ENCODE measurements at regions not wholly inside any gene's neighbourhood (a gene's known extent, or its start where the extent isn't known, plus 50 kb on each side); places are given as distances from the start of the nearest gene placed in this dataset.

DNA sequence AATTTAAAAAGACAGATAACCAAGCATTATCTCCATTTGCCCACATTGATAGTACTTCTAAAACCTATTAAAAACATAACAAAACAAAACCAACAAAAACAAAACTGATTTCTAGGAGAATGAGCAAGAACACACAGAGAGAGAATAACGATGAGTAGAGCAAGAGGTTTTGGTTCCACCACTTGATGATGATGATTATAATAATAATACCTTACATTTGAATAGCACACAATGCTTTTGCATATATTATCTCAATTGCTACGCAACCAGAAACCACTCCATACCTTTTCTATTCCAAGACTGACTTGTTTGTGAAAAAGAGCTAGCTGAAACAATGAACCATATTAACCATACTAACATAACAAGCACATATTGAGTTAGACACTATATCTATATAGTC, 1090.9 kb downstream of the SH3BGRL start:
- Histone ChIP-seq H3K27ac (no peak overlapping the region), H3K4me1 (no peaks in the 10 kb centered on the region), H3K9ac (no peak overlapping the region), H3K9me3 (no peaks in the 10 kb centered on the region), H3K4me3 (no peak overlapping the region), H3K27me3 (peaks cover 20% of the 10 kb centered on the region; the same call in 1 of the 2 replicates), H4K20me1 (no peaks in the 10 kb centered on the region), H3K4me2 (no peak overlapping the region), H3K36me3 (no peaks in the 10 kb centered on the region)
- no peak for TF ChIP-seq Cebpa-rat (IDR thresholded peaks at IDR 0.05)

- Histone ChIP-seq H3K9ac (no peak overlapping the region), H3K27ac (no peak overlapping the region), H3K27me3 (peaks cover 61% of the 10 kb centered on the region), H4K20me1 (no peaks in the 10 kb centered on the region; the same call in 1 of the 2 replicates), H3K9me3 (no peaks in the 10 kb centered on the region), H3K4me1 (no peaks in the 10 kb centered on the region), H3K4me3 (no peak overlapping the region), H3K36me3 (no peaks in the 10 kb centered on the region), H3K4me2 (no peak overlapping the region)
- TF ChIP-seq Cebpa-rat (IDR thresholded peaks at IDR 0.05) = no peak
Observed at GRCh38 chrX:82320569-82320968, 1118.7 kb downstream of the SH3BGRL start.

- no peak for TF ChIP-seq Cebpa-rat (IDR thresholded peaks at IDR 0.05)
- no peak overlapping the region for H3K27ac ChIP-seq
- no peaks in the 10 kb centered on the region for H3K9me3 ChIP-seq
- H3K36me3 ChIP-seq = no peaks in the 10 kb centered on the region
- no peak overlapping the region for H3K4me2 ChIP-seq
- H3K4me1 ChIP-seq = no peaks in the 10 kb centered on the region
- H3K9ac ChIP-seq = no peak overlapping the region
- no peaks in the 10 kb centered on the region for H4K20me1 ChIP-seq
- H3K4me3 ChIP-seq = no peak overlapping the region
- peaks cover 75% of the 10 kb centered on the region for H3K27me3 ChIP-seq
Observed at GRCh38 chrX:82333575-82333974, 1131.7 kb downstream of the SH3BGRL start.

GRCh38 chrX:82335772-82336171, 1133.9 kb downstream of the SH3BGRL start:
- H3K9me3 ChIP-seq = no peaks in the 10 kb centered on the region
- no peaks in the 10 kb centered on the region for H3K4me1 ChIP-seq
- H3K4me2 ChIP-seq = no peak overlapping the region
- H3K9ac ChIP-seq = no peak overlapping the region
- H3K27ac ChIP-seq = no peak overlapping the region
- no peak for TF ChIP-seq Cebpa-rat (IDR thresholded peaks at IDR 0.05)
- no peak overlapping the region for H3K4me3 ChIP-seq
- H3K36me3 ChIP-seq = no peaks in the 10 kb centered on the region
- peaks cover 67% of the 10 kb centered on the region for H3K27me3 ChIP-seq
- H4K20me1 ChIP-seq = no peaks in the 10 kb centered on the region

DNA sequence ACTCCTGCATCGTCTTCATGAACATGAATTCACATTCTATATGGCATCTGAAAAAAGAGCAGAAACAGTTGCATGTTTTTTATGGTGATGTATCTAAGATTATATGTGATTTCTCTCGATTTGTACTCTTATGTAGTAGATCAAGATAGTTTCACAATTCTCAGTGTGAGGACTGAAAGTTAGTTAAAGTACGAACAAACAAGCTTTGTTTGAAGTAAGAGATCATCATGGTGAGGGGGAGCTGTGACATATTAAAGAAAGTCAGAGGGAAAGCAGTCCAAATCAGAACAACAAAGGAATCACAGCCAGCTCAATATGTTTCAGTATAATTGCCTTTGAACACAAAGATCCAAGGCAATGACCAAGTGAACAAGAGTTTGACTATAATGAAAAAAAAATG, 1140.6 kb downstream of the SH3BGRL start:
- Histone ChIP-seq H4K20me1 (no peaks in the 10 kb centered on the region), H3K9me3 (0 out of 2 replicates have a peak, but pooled peaks cover under 1% of the 10 kb centered on the region), H3K36me3 (no peaks in the 10 kb centered on the region), H3K4me1 (no peaks in the 10 kb centered on the region), H3K9ac (no peak overlapping the region), H3K4me2 (no peak overlapping the region), H3K27ac (no peak overlapping the region), H3K27me3 (peaks cover 69% of the 10 kb centered on the region), H3K4me3 (no peak overlapping the region)
- TF ChIP-seq Cebpa-rat (IDR thresholded peaks at IDR 0.05) = no peak

GRCh38 chrX:82362550-82362949, 1145.5 kb upstream of the POU3F4 start:
- H3K9ac ChIP-seq = no peak overlapping the region
- no peaks in the 10 kb centered on the region for H3K36me3 ChIP-seq
- no peak for TF ChIP-seq Cebpa-rat (IDR thresholded peaks at IDR 0.05)

DNA sequence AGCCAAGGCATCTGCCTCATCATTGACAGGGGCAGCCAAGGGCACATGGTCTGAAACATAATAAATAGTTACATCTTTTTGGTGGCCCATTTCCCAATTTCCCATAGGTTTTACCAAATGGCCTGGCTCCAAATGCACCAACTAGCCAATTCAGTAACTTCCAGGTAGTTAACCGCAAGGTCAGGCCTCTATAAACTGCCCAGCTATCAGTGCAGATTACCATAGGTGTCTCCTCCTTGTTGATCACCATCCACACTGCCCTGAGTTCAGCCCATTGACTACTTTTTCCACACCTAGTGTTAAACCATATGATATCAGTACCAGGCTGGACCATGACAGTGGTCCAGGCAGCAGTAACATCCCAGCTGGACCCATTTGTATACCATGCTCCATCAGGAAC, 1145.1 kb upstream of the POU3F4 start:
- no peak overlapping the region for H3K27ac ChIP-seq
- TF ChIP-seq Cebpa-rat (IDR thresholded peaks at IDR 0.05) = no peak
- no peaks in the 10 kb centered on the region for H3K4me1 ChIP-seq
- no peak overlapping the region for H3K4me2 ChIP-seq
- H3K9me3 ChIP-seq = no peaks in the 10 kb centered on the region
- no peak overlapping the region for H3K4me3 ChIP-seq
- no peaks in the 10 kb centered on the region for H4K20me1 ChIP-seq
- no peak overlapping the region for H3K9ac ChIP-seq
- no peaks in the 10 kb centered on the region for H3K36me3 ChIP-seq
- H3K27me3 ChIP-seq = peaks cover 60% of the 10 kb centered on the region

More at GRCh38 chrX:82362550-82362949, 1145.5 kb upstream of the POU3F4 start:
- peaks cover 55% of the 10 kb centered on the region for H3K27me3 ChIP-seq
- H3K4me1 ChIP-seq = no peaks in the 10 kb centered on the region
- no peak overlapping the region for H3K4me3 ChIP-seq
- no peak overlapping the region for H3K4me2 ChIP-seq
- H3K9me3 ChIP-seq = no peaks in the 10 kb centered on the region
- H4K20me1 ChIP-seq = no peaks in the 10 kb centered on the region
- no peak overlapping the region for H3K27ac ChIP-seq

DNA sequence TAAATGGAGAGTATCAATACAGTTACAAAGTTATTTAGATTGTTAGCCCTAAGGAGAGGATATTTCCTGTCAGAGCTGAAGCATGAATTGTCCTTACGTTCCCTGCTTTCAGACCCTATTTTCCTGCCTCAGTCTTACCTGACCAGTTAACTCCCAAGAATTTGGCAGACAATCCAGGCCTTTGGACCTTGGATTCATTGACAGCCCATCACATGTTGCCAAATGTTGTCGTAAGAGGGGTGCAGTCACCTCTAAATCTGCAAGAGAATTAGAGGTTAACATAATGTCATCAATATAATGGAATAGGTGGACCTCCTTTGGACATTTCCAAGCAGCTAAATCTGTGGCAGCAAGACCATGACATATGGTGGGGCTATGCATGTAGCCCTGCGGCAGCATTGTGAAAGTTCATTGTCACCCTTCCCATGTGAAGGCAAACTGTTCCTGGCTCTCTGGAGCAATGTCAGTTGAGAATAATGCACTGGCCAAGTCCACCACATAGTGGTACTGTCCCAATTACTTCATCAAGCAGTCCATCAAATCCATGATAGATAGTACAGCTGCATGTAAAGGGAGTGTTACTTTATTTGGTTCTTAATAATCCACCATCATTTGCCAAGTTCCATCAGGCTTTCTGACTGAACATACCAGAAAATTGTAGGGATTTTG, 1137.0 kb upstream of the POU3F4 start:
- no peak for TF ChIP-seq Cebpa-rat (IDR thresholded peaks at IDR 0.05)
- Histone ChIP-seq H3K4me1 (no peaks in the 10 kb centered on the region), H3K4me2 (no peak overlapping the region), H3K9me3 (no peaks in the 10 kb centered on the region), H3K27me3 (peaks cover 52% of the 10 kb centered on the region), H3K27ac (no peak overlapping the region), H3K4me3 (no peak overlapping the region), H3K9ac (no peak overlapping the region), H3K36me3 (no peaks in the 10 kb centered on the region), H4K20me1 (no peaks in the 10 kb centered on the region)

GRCh38 chrX:82384401-82384800, 1123.7 kb upstream of the POU3F4 start:
- no peaks in the 10 kb centered on the region for H3K9me3 ChIP-seq
- no peak overlapping the region for H3K4me2 ChIP-seq
- H3K4me1 ChIP-seq = no peaks in the 10 kb centered on the region
- no peak overlapping the region for H3K4me3 ChIP-seq
- H3K9ac ChIP-seq = no peak overlapping the region
- no peaks in the 10 kb centered on the region; the same call in 1 of the 2 replicates for H4K20me1 ChIP-seq
- H3K36me3 ChIP-seq = no peaks in the 10 kb centered on the region
- H3K27ac ChIP-seq = no peak overlapping the region
- H3K27me3 ChIP-seq = peaks cover 64% of the 10 kb centered on the region
- TF ChIP-seq Cebpa-rat (IDR thresholded peaks at IDR 0.05) = no peak

DNA sequence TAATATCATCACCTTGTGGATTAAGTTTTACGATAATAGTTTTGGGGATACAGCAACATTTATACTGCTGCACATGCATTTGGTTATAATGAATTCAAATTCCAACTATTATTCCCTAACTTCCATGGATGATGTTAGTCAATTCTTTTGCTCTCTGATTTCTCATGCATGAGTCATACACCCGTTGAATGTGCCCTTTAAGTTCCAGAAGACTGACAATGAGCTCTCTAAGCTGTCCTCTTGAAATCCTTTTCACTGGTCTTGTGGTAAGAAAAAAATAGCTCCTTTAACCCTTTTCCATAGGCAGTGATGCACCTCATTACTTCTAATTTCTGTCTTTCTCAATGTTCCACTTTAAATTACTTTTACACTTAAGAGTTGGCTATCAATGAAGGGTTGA, 1095.2 kb upstream of the POU3F4 start:
- Histone ChIP-seq H3K4me3 (no peak overlapping the region), H3K36me3 (no peaks in the 10 kb centered on the region), H3K27ac (no peak overlapping the region), H3K4me1 (no peaks in the 10 kb centered on the region), H3K9ac (no peak overlapping the region), H3K27me3 (peaks cover 39% of the 10 kb centered on the region), H3K9me3 (no peaks in the 10 kb centered on the region), H3K4me2 (no peak overlapping the region), H4K20me1 (no peaks in the 10 kb centered on the region)
- TF ChIP-seq Cebpa-rat (IDR thresholded peaks at IDR 0.05) = no peak

GRCh38 chrX:82442281-82442680, 1065.8 kb upstream of the POU3F4 start:
- Histone ChIP-seq H3K27ac (no peak overlapping the region), H3K4me2 (no peak overlapping the region), H3K27me3 (peaks cover 51% of the 10 kb centered on the region), H3K9ac (no peak overlapping the region), H3K9me3 (no peaks in the 10 kb centered on the region), H4K20me1 (no peaks in the 10 kb centered on the region), H3K4me1 (no peaks in the 10 kb centered on the region), H3K4me3 (no peak overlapping the region), H3K36me3 (no peaks in the 10 kb centered on the region)
- no peak for TF ChIP-seq Cebpa-rat (IDR thresholded peaks at IDR 0.05)

Measured in BLaER1 (cell line).